ENCODE measurements at regions not wholly inside any gene's neighbourhood (a gene's known extent, or its start where the extent isn't known, plus 50 kb on each side); places are given as distances from the start of the nearest gene placed in this dataset.

DNA sequence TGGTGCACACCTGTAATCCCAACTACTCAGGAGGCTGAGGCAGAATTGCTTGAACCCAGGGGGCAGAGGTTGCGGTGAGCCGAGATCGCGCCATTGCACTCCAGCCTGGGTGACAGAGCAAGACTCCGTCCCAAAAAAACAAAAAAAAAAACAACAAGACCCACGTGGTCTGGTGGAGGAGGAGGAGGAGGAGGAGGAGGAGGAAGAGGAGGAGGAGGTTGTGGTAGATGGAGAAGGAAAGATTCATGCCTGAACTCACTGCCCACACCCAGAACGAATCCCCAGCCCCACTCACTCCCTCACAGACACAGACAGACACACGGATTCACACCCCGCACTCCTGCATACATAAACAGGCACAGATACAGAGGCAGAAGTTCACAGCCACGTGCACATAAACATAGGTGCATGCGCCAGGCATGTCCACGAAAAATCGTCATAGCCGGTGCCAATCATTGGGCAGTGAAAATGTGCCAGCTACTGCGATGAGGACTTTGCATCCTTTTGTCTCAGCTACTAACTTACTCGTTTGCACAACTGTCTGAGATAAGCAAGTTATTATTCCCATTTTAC is 138.5 kb downstream of the WSCD1 start:
- no peak for TF ChIP-seq CBFB (CRISPR knock-in tag; IDR thresholded peaks at IDR 0.05; ENCODE audit: low read depth)
- TF ChIP-seq, protein P1, sequence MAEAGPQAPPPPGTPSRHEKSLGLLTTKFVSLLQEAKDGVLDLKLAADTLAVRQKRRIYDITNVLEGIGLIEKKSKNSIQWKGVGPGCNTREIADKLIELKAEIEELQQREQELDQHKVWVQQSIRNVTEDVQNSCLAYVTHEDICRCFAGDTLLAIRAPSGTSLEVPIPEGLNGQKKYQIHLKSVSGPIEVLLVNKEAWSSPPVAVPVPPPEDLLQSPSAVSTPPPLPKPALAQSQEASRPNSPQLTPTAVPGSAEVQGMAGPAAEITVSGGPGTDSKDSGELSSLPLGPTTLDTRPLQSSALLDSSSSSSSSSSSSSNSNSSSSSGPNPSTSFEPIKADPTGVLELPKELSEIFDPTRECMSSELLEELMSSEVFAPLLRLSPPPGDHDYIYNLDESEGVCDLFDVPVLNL (CRISPR knock-in tag; IDR thresholded peaks at IDR 0.05; ENCODE audit: borderline replicate concordance, low read depth): no peak
